ENCODE measurements at regions not wholly inside any gene's neighbourhood (a gene's known extent, or its start where the extent isn't known, plus 50 kb on each side); places are given as distances from the start of the nearest gene placed in this dataset.

- no peak for DNase-seq (ENCODE audit: low read depth)
Measured at GRCh38 chrX:51798701-51799100, 55.5 kb downstream of the GSPT2 start.

- DNase-seq (ENCODE audit: low read depth), result peak; percentile 59
Measured at GRCh38 chrX:51802917-51803688, 59.9 kb downstream of the GSPT2 start.

GRCh38 chrX:51803833-51804232 lies 60.6 kb downstream of the GSPT2 start:
- DNase-seq (ENCODE audit: low read depth), result no peak

- no peak for DNase-seq (ENCODE audit: low read depth)
Measured at GRCh38 chrX:51804741-51805140, 61.5 kb downstream of the GSPT2 start.

- DNase-seq (ENCODE audit: low read depth), result no peak
Measured at GRCh38 chrX:51813886-51814460, 70.7 kb downstream of the GSPT2 start.

- DNase-seq (ENCODE audit: low read depth), result no peak
Measured at GRCh38 chrX:51824061-51824460, 69.4 kb upstream of the MAGED1 start.

- no peak for DNase-seq (ENCODE audit: low read depth)
Measured at GRCh38 chrX:51825436-51825835, 68.0 kb upstream of the MAGED1 start.

GRCh38 chrX:51834076-51834475 lies 59.3 kb upstream of the MAGED1 start:
- no peak for DNase-seq (ENCODE audit: low read depth)

GRCh38 chrX:51836823-51837222 lies 56.6 kb upstream of the MAGED1 start:
- DNase-seq (ENCODE audit: low read depth), result no peak

- DNase-seq (ENCODE audit: low read depth), result no peak
Measured at GRCh38 chrX:51837451-51837850, 56.0 kb upstream of the MAGED1 start.

GRCh38 chrX:51837921-51838320 lies 55.5 kb upstream of the MAGED1 start:
- DNase-seq (ENCODE audit: low read depth), result peak; percentile 5
